ENCODE measurements at regions not wholly inside any gene's neighbourhood (a gene's known extent, or its start where the extent isn't known, plus 50 kb on each side); places are given as distances from the start of the nearest gene placed in this dataset.

- DNase-seq (ENCODE audit: low read depth), result no peak
Observed at GRCh38 chr17:65444049-65444448, 117.4 kb downstream of the AXIN2 start.

GRCh38 chr17:65442691-65443090, 118.8 kb downstream of the AXIN2 start:
- no peak for DNase-seq (ENCODE audit: low read depth)

- DNase-seq (ENCODE audit: low read depth), result no peak
Observed at GRCh38 chr17:65442250-65442649, 119.2 kb downstream of the AXIN2 start.

- DNase-seq (ENCODE audit: low read depth), result no peak
Observed at GRCh38 chr17:65441053-65441605, 120.3 kb downstream of the AXIN2 start.

- DNase-seq (ENCODE audit: low read depth), result no peak
Observed at GRCh38 chr17:65438708-65439294, 122.6 kb downstream of the AXIN2 start.

- no peak for DNase-seq (ENCODE audit: low read depth)
Observed at GRCh38 chr17:65438173-65438572, 123.3 kb downstream of the AXIN2 start.

- DNase-seq (ENCODE audit: low read depth), result no peak
Observed at GRCh38 chr17:65436871-65437270, 124.6 kb downstream of the AXIN2 start.

- no peak for DNase-seq (ENCODE audit: low read depth)
Observed at GRCh38 chr17:65434878-65435277, 126.6 kb downstream of the AXIN2 start.

GRCh38 chr17:65434251-65434650, 127.2 kb downstream of the AXIN2 start:
- DNase-seq (ENCODE audit: low read depth), result no peak

- DNase-seq (ENCODE audit: low read depth), result no peak
Observed at GRCh38 chr17:65433592-65433991, 127.9 kb downstream of the AXIN2 start.

- DNase-seq (ENCODE audit: low read depth), result no peak
Observed at GRCh38 chr17:65433157-65433556, 128.3 kb downstream of the AXIN2 start.

GRCh38 chr17:65431116-65431515, 130.3 kb downstream of the AXIN2 start:
- DNase-seq (ENCODE audit: low read depth), result no peak

- no peak for DNase-seq (ENCODE audit: low read depth)
Observed at GRCh38 chr17:65430209-65430833, 131.1 kb downstream of the AXIN2 start.

- no peak for DNase-seq (ENCODE audit: low read depth)
Observed at GRCh38 chr17:65423346-65424140, 137.9 kb downstream of the AXIN2 start.

GRCh38 chr17:65418622-65419021, 142.8 kb downstream of the AXIN2 start:
- no peak for DNase-seq (ENCODE audit: low read depth)

GRCh38 chr17:65417406-65418221, 143.8 kb downstream of the AXIN2 start:
- no peak for DNase-seq (ENCODE audit: low read depth)

- no peak for DNase-seq (ENCODE audit: low read depth)
Observed at GRCh38 chr17:65415991-65416390, 145.5 kb downstream of the AXIN2 start.

- DNase-seq (ENCODE audit: low read depth), result no peak
Observed at GRCh38 chr17:65413390-65413789, 148.1 kb downstream of the AXIN2 start.

GRCh38 chr17:65409381-65409780, 152.1 kb downstream of the AXIN2 start:
- DNase-seq (ENCODE audit: low read depth), result no peak

GRCh38 chr17:65408050-65408449, 153.4 kb downstream of the AXIN2 start:
- no peak for DNase-seq (ENCODE audit: low read depth)

GRCh38 chr17:65407017-65407416, 154.4 kb downstream of the AXIN2 start:
- no peak for DNase-seq (ENCODE audit: low read depth)

- no peak for DNase-seq (ENCODE audit: low read depth)
Observed at GRCh38 chr17:65406552-65406951, 154.9 kb downstream of the AXIN2 start.

Measured in stimulated activated CD8-positive, alpha-beta memory T cell treated with anti-CD3 and anti-CD28 coated beads, Interleukin-15, amount 100 ng/mL, for 1 hour (primary cell).